ENCODE measurements at regions not wholly inside any gene's neighbourhood (a gene's known extent, or its start where the extent isn't known, plus 50 kb on each side); places are given as distances from the start of the nearest gene placed in this dataset.

- Histone ChIP-seq H3K4me3 (IDR thresholded peaks at IDR 0.05; ENCODE audit: insufficient read depth, low read depth, low read length) (no peak overlapping the region), H2AFZ (ENCODE audit: low read depth) (no peak overlapping the region), H3K4me1 (ENCODE audit: low read depth, poor library complexity, severe bottlenecking) (no peaks in the 10 kb centered on the region), H3K27ac (no peak overlapping the region), H4K20me1 (ENCODE audit: insufficient read depth) (no peaks in the 10 kb centered on the region), H3K79me2 (ENCODE audit: insufficient read depth, low read depth) (no peaks in the 10 kb centered on the region), H3K4me2 (no peak overlapping the region), H3K36me3 (ENCODE audit: insufficient read depth) (no peaks in the 10 kb centered on the region), H3K9ac (no peak overlapping the region), H3K27me3 (ENCODE audit: insufficient read depth, low read depth) (no peaks in the 10 kb centered on the region)
- no peak for TF ChIP-seq CTCF (conservative IDR thresholded peaks at IDR 0.05; ENCODE audit: low read depth, low read length)
Observed at GRCh38 chr3:110858549-110858948, 213.1 kb upstream of the NECTIN3 start.

GRCh38 chr3:110859336-110859735, 212.3 kb upstream of the NECTIN3 start:
- Histone ChIP-seq H4K20me1 (ENCODE audit: insufficient read depth) (no peaks in the 10 kb centered on the region), H3K36me3 (ENCODE audit: insufficient read depth) (no peaks in the 10 kb centered on the region), H3K9ac (no peak overlapping the region), H3K4me3 (IDR thresholded peaks at IDR 0.05; ENCODE audit: insufficient read depth, low read depth, low read length) (no peak overlapping the region), H3K27ac (no peak overlapping the region), H3K4me1 (ENCODE audit: low read depth, poor library complexity, severe bottlenecking) (no peaks in the 10 kb centered on the region), H3K4me2 (no peak overlapping the region), H3K27me3 (ENCODE audit: insufficient read depth, low read depth) (no peaks in the 10 kb centered on the region), H2AFZ (ENCODE audit: low read depth) (no peak overlapping the region), H3K79me2 (ENCODE audit: insufficient read depth, low read depth) (no peaks in the 10 kb centered on the region)
- no peak for TF ChIP-seq CTCF (conservative IDR thresholded peaks at IDR 0.05; ENCODE audit: low read depth, low read length)

GRCh38 chr3:110859993-110860392, 211.6 kb upstream of the NECTIN3 start:
- Histone ChIP-seq H2AFZ (ENCODE audit: low read depth) (no peak overlapping the region), H3K4me3 (IDR thresholded peaks at IDR 0.05; ENCODE audit: insufficient read depth, low read depth, low read length) (no peak overlapping the region), H3K27me3 (ENCODE audit: insufficient read depth, low read depth) (no peaks in the 10 kb centered on the region), H3K4me2 (no peak overlapping the region), H3K27ac (no peak overlapping the region), H3K4me1 (ENCODE audit: low read depth, poor library complexity, severe bottlenecking) (no peaks in the 10 kb centered on the region), H3K9ac (no peak overlapping the region), H3K79me2 (ENCODE audit: insufficient read depth, low read depth) (no peaks in the 10 kb centered on the region), H4K20me1 (ENCODE audit: insufficient read depth) (no peaks in the 10 kb centered on the region), H3K36me3 (ENCODE audit: insufficient read depth) (no peaks in the 10 kb centered on the region)
- TF ChIP-seq CTCF (conservative IDR thresholded peaks at IDR 0.05; ENCODE audit: low read depth, low read length), result no peak

GRCh38 chr3:110865934-110866333, 205.7 kb upstream of the NECTIN3 start:
- no peak for TF ChIP-seq CTCF (conservative IDR thresholded peaks at IDR 0.05; ENCODE audit: low read depth, low read length)
- no peak overlapping the region for H3K4me2 ChIP-seq
- no peak overlapping the region for H3K4me3 ChIP-seq (IDR thresholded peaks at IDR 0.05; ENCODE audit: insufficient read depth, low read depth, low read length)
- no peak overlapping the region for H3K27ac ChIP-seq
- no peaks in the 10 kb centered on the region for H3K79me2 ChIP-seq (ENCODE audit: insufficient read depth, low read depth)
- H3K4me1 ChIP-seq (ENCODE audit: low read depth, poor library complexity, severe bottlenecking), result no peaks in the 10 kb centered on the region
- no peak overlapping the region for H3K9ac ChIP-seq
- H2AFZ ChIP-seq (ENCODE audit: low read depth), result no peak overlapping the region
- no peaks in the 10 kb centered on the region for H3K27me3 ChIP-seq (ENCODE audit: insufficient read depth, low read depth)
- H4K20me1 ChIP-seq (ENCODE audit: insufficient read depth), result no peaks in the 10 kb centered on the region
- no peaks in the 10 kb centered on the region for H3K36me3 ChIP-seq (ENCODE audit: insufficient read depth)

- no peak for TF ChIP-seq CTCF (conservative IDR thresholded peaks at IDR 0.05; ENCODE audit: low read depth, low read length)
- H3K79me2 ChIP-seq (ENCODE audit: insufficient read depth, low read depth), result no peaks in the 10 kb centered on the region
- no peak overlapping the region for H3K9ac ChIP-seq
- no peak overlapping the region for H3K4me2 ChIP-seq
- H3K36me3 ChIP-seq (ENCODE audit: insufficient read depth), result no peaks in the 10 kb centered on the region
- H3K27ac ChIP-seq, result no peak overlapping the region
- peaks cover 4% of the 10 kb centered on the region for H3K4me1 ChIP-seq (ENCODE audit: low read depth, poor library complexity, severe bottlenecking)
- H3K4me3 ChIP-seq (IDR thresholded peaks at IDR 0.05; ENCODE audit: insufficient read depth, low read depth, low read length), result no peak overlapping the region
- no peak overlapping the region for H2AFZ ChIP-seq (ENCODE audit: low read depth)
- no peaks in the 10 kb centered on the region for H3K27me3 ChIP-seq (ENCODE audit: insufficient read depth, low read depth)
- no peaks in the 10 kb centered on the region for H4K20me1 ChIP-seq (ENCODE audit: insufficient read depth)
Observed at GRCh38 chr3:110868106-110868505, 203.5 kb upstream of the NECTIN3 start.
